Inferior parietal cortex (tissue), 1 donor: ENCODE measurements at regions not wholly inside any gene's neighbourhood (a gene's known extent, or its start where the extent isn't known, plus 50 kb on each side); places are given as distances from the start of the nearest gene placed in this dataset.
A peak's percentile ranks its signal among the peaks of the same experiment; 100 is the strongest.
"Not testable (repeated sequence)": the region's sequence is repeated elsewhere in the genome, so short reads cannot be mapped to it uniquely, and the experiment has no call there.

ENCODE experiments used
- DNase-seq: peaks from one replicate; pipeline ENCODE4 v3.0.0-alpha.2; 2016; ENCODE audit errors: extremely low spot score

DNA sequence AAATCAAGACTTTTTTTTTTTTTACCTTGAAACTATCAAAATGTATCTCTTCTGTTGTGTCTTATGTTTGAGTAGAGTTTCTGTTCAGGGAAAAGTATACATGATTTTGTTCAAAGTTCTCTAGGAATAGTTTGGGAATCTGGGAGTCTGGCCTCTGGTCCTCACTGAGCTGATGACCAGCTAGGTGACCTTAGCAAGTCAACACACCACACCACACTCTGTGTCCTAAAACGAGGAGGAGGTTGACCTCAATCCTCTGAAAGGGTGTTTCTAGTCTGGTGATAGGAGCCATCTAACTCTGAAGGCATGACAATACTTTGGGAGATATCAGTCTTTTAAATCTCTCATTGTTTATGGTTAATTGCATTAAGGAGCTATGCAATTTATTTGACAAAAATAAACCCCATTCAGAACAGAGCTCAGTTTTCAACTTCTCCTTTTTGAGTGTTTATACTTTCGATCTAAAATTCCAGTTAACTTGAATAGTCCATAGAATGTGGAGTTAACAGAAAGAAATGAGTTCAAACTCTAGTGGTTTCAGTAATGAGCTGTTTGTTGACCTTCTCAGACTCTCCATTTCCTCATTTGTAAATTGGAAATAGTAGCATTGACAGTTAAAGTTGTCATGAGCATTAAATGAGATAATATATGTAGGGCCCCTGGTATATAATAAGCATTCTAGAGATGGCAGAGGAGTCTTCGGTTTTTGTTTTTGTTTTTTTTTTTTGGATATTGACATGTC lies 112.2 kb upstream of the LRRN1 start:
- no peak for DNase-seq

DNA sequence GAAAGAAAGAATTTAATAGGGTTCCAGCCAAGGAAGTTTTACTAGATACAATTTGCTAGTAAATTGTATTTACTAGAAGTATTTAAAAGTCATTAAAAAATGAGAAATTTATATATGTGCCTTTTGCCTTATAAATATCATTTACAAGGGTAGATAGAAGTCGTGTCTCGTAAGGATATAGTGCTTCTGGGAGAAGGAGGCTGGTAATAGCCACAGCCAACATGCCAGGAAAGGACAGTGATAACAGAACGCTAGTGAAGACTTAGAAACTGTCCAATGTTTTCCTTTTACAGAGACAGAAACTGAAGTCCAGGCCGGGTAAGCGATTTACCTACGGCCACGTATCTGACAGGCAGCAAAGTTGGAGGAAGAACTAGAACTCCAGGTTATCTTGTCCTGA lies 113.5 kb upstream of the LRRN1 start:
- no peak for DNase-seq

DNA sequence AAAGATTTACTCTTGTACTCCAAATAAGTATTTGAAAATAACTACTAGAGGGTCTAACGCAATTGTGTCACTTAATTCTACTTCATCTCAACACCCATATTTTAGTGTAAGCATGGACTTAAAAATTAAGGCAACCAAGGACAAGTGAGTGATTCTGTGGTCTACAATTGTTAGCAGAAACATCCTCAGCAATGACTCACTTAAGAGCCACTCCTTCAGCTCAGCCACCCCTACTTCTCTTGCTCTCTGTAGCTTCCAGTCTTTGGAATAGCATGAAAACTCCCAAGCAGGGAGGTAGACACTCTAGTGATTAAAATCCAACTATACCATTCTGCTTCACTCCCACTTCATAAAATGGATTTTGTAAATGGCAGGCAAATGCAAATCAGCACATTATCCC lies 116.0 kb upstream of the LRRN1 start:
- DNase-seq: no peak

DNA sequence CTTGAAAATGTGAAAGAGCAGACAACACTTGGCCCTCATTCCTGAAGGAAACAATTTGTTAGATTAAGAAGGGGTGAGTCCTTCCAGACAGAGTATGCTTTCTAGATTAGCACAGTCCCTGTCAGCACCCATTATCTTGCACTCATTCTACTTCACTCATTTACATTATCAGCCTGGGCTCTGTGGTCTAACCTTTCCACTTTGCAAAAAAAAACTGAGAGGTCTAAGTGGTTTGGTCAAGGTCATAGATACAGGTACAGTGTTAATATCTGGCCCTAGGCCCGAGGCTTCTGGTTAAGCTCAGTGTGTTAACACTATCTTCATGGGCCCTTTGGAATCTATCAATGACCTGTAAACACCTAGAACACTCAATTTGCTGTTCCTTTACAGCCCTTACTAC lies 123.4 kb upstream of the LRRN1 start:
- no peak for DNase-seq

- no peak for DNase-seq
Observed at GRCh38 chr3:3675186-3675585, 124.0 kb upstream of the LRRN1 start.

DNA sequence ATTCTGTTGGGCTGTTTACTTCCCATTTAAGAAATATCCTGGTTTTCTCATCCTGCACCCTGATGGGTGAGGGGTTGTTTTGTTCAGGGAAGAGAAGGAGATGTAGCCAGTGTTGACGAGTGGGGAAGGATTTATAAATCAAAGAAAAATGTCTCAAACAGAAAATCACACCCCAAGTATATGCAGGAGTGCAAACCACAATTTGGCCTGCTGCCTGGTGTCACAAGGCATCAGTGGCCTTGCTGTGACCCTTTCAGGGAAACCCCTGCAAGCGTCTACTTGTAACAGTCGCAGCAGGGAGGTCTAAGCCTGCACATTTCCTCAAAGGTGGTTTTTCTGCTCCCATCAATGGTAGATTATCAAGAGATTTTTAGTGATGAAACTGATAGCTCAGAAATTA lies 132.6 kb upstream of the LRRN1 start:
- DNase-seq: no peak

GRCh38 chr3:3665961-3666640 lies 133.1 kb upstream of the LRRN1 start:
- no peak for DNase-seq

- no peak for DNase-seq
Observed at GRCh38 chr3:3665546-3665945, 133.7 kb upstream of the LRRN1 start.

DNA sequence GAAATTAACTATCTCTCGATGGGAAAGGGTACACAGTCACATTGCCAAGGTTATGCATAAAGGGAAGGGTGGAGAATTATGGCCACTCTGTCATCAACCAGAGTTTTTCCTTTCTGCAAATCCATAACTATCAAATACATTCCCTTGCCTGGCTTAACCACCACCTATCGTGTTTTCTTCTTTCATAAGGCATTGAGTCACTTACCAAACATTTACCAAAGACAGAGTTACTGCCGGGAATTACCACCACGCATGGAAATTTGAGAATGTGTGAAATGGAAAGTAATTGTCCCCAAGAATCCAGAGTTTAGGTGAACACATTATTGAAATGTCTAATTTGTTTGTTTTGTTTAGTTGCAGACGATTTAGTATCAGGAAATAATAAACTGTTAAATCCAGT lies 134.3 kb upstream of the LRRN1 start:
- no peak for DNase-seq

DNA sequence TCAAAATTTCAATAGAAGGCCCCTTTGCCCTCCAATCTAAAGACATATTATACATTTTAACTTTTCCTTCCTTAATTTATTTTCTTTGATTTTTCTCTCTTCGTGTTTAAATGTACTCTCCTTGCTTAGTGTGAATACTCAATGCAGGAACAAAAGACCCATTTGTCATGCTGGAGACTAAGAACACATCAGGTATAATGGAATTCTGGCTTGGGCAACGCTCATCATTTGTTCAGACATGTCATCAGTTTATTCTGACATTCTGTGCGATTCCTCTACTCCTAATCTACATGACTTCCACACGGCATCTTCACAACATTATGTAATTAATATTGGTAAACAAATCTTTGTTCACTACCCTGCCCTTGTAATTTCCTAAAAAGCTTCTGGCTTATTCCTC lies 136.6 kb upstream of the LRRN1 start:
- no peak for DNase-seq

DNA sequence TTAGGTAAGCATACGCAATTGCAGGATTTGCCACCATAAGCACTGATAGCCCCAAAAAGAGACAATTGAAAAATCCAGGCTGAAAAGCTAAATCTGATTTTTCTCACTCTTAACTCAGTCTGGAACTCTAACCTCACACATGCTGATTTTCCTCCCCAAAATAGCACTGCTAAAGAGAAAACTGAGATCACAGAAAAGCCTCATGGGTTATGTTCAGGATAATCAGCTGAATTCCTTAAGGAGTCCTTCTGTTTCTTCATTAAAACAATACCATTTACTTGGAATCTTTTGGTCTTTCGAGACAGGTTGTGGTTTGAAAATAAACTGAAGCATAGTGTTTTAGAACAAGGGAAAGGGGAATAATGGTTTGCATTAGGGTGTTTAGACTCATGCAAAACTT lies 144.3 kb upstream of the LRRN1 start:
- peak; percentile 13 for DNase-seq

- DNase-seq: no peak
Observed at GRCh38 chr3:3648988-3649679, 150.1 kb upstream of the LRRN1 start.

DNA sequence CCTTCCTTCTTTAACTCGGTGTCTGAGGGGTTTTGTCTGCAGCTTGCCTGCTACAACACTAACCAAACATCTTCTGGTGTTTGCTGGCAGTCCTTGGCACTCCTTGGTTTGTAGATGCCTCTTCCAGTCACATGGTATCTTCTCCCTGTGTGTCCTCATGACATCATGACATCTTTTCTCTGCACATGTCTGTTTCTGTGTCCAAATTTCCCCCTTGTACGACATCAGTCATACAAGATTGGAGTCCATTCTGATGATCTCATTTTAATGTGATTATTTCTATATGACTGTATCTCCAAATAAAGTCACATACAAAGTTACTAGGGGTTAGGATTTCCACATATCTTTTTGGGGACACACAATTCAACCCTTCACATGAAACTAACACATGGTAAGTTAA lies 152.3 kb upstream of the LRRN1 start:
- no peak for DNase-seq

DNA sequence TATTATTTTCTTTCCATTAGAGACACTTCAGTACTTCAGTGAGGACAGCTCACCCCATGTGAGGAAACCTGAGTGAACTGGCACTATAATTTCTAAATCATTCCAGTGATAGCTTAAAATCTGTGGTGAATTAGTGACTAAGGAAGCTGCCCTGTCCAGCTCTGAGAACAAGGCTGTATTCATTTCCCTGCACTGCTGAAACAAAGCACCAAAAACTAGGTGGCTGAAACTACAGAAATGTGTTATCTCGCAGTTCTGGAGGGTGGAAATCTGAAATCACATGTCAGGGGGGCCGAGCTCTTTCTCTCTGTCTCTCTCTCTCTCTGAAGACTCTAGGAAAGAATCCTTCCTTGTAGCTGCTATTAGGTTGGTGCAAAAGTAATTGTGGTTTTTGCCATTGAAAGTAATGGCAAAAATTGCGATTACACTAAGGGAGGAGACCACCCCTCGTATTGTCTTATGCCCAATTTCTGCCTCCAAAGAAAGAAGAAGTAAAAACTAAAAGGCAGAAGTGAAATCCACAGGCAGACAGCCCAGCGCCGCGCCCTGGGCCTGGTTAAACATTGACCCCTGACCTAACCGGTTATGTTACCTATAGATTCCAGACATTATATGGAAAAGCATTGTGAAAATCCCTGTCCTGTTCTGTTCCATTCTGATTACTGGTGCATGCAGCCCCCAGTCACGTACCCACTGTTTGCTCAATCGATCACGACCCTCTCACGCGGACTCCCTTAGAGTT lies 153.0 kb upstream of the LRRN1 start:
- not testable (repeated sequence) for DNase-seq

- peak; percentile 32 for DNase-seq
Observed at GRCh38 chr3:3641877-3642455, 157.3 kb upstream of the LRRN1 start.

GRCh38 chr3:3639078-3639477 lies 160.2 kb upstream of the LRRN1 start:
- DNase-seq: no peak

DNA sequence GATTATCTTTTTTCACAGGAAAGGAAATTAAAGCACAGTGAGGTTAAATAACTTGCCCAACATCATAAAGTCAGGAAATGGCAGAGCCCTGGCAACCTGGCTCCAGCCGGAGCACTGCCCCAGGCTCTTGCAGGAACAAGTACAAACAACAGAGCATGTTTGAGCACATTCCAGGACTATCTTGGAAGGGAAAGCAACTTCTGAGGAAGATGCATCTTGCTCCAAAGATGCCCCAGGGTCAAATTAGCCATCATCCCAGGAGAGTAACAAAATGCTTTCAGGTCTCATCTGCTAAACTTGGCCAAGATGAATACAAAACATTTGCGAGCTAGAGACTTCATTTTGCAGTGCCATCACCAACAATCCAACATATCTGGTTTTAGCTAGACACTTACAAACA lies 162.4 kb upstream of the LRRN1 start:
- no peak for DNase-seq

DNA sequence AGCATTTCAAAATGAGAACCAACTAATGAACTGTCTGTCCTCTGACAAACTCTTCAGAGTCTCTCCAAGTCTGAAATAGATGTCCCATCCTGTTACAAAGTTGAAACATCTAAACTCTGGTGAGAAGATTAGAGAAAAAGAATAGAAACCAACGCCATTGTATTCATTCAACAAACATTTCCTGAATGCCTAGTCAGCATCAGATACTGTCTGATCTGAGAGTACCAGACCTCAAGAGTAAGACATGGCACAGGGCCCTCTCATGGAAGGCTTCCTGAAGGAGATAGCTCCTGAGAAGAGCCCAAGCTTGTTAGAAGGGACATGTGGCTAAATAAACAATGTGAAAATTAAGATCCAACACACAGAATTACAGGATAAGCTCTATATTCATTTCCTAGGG lies 164.1 kb upstream of the LRRN1 start:
- no peak for DNase-seq

DNA sequence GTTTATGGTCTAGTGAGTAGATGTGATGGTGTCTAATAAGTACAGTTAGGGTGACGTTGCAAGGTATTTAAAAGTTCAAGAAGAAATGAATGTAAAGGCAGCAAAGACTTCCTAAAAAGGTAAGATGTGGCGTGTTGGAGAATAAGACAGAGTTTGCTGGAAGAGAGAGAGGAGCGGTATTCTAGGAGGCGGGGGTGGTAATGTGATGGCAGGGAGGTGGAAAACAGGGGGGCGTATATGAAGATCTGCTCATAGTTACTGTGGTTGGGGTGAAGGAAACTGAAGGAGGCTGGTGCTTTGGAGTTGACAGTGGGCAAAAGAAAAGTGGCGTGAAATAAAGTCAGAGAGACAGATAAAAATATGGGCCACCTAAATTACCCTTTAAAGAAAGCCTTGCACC lies 164.9 kb upstream of the LRRN1 start:
- DNase-seq: no peak

DNA sequence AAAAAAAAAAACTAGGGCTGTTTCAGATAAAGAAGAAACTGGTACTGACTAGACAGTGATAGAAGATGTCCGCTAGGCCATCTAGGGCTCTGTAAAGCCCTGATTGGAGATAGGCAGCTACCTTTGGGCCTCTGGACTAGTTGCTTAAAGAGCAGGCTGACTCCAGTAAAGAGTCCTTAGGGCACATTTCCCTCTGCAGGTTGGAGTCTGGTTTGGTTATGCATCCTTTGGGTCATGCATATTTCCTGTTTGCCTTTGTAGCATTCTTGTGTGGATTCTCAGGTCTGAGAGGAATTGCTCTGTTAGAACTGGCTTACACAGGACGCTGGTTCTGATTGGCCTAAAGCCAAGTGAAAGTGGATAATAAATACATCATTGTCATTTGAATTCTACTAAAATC lies 165.5 kb upstream of the LRRN1 start:
- no peak for DNase-seq

DNA sequence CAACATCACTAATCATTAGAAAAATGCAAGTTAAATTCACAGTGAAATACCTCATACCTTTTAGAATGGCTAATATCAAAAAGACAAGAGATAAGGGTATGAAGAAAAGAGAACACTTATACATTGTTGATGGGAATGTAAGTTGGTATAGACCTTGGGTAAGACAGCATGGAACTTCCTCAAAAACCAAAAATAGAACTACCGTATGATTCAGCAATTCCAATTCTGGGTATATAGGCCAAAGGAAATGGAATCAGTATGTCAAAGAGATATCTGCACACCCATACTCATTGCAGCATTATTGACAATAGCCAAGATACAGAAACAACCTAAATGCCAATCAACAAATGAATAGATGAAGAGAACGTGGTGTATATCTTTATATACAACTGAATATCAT lies 166.8 kb upstream of the LRRN1 start:
- DNase-seq: no peak

DNA sequence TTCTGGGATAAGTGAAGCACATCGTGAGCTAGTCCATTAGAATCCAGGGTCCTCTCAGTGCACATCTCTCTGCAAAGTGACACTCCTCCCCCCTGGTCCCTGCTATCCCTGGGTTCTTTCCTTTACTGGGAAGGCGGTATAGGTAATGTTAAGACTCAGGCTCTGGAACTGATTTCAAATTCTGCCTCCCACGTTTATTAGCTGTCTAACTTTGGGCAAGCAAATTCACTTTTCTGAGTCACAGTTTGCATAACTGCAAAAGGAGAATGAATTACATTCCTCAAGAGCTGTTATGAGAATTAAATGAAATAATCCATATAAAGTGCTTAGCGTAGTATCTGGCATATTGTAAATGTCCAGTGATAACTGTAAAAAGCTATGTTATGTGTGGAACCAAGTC lies 168.1 kb upstream of the LRRN1 start:
- DNase-seq: no peak
